Mesendoderm (in vitro differentiated cells): ENCODE measurements at regions not wholly inside any gene's neighbourhood (a gene's known extent, or its start where the extent isn't known, plus 50 kb on each side); places are given as distances from the start of the nearest gene placed in this dataset.
A peak's percentile ranks its signal among the peaks of the same experiment; 100 is the strongest.

Source experiments
- DNase-seq: peaks from one replicate; pipeline ENCODE4 v3.0.0; 2013
- H2AK5ac ChIP-seq: 2 replicates; pipeline ENCODE4 v1.6.1; 2013; ENCODE audit warnings: low read length, inconsistent platforms
- H2BK120ac ChIP-seq: 2 replicates; pipeline ENCODE4 v1.6.1; 2013; ENCODE audit warnings: low read depth, mild to moderate bottlenecking, low read length, moderate library complexity, mixed read lengths
- H2BK15ac ChIP-seq: replicated peaks from 2 replicates; pipeline ENCODE4 v1.6.1; 2013; ENCODE audit warnings: low read depth, mild to moderate bottlenecking, moderate library complexity
- H2BK5ac ChIP-seq: 2 replicates; pipeline ENCODE4 v1.6.1; 2013; ENCODE audit warnings: low read length, inconsistent platforms
- H3K18ac ChIP-seq: 2 replicates; pipeline ENCODE4 v1.6.1; 2013; ENCODE audit warnings: mild to moderate bottlenecking, low read length, mixed read lengths
- H3K23ac ChIP-seq: one replicate; pipeline ENCODE4 v1.6.1; 2013; ENCODE audit warnings: low read length
- H3K27ac ChIP-seq: 2 replicates; pipeline ENCODE4 v1.5.1; 2013; ENCODE audit warnings: low read depth, mild to moderate bottlenecking, inconsistent platforms, low read length, moderate library complexity
- H3K27me3 ChIP-seq: 2 replicates; pipeline ENCODE4 v1.6.1; 2013; ENCODE audit warnings: low read length, control low read depth, mild to moderate bottlenecking, inconsistent platforms; ENCODE audit not compliant: insufficient read depth, poor library complexity
- H3K36me3 ChIP-seq: 2 replicates; pipeline ENCODE4 v1.6.1; 2013; ENCODE audit warnings: low read length, inconsistent platforms; ENCODE audit not compliant: control insufficient read depth, insufficient read depth
- H3K4ac ChIP-seq: one replicate; pipeline ENCODE4 v1.6.1; 2013; ENCODE audit warnings: low read depth, mild to moderate bottlenecking, low read length, moderate library complexity
- H3K4me1 ChIP-seq: 2 replicates; pipeline ENCODE4 v1.6.1; 2013; ENCODE audit warnings: low read depth, low read length, inconsistent platforms; ENCODE audit not compliant: control insufficient read depth
- H3K4me2 ChIP-seq: 2 replicates; pipeline ENCODE4 v1.6.1; 2013; ENCODE audit warnings: low read length
- H3K4me3 ChIP-seq: 2 replicates; pipeline ENCODE4 v1.5.1; 2013; ENCODE audit warnings: mild to moderate bottlenecking, low read length
- H3K56ac ChIP-seq: one replicate; pipeline ENCODE4 v1.6.1; 2013; ENCODE audit warnings: low read length
- H3K79me1 ChIP-seq: 2 replicates; pipeline ENCODE4 v1.6.1; 2013; ENCODE audit warnings: low read length, inconsistent platforms
- H3K79me2 ChIP-seq: 2 replicates; pipeline ENCODE4 v1.6.1; 2013; ENCODE audit warnings: mild to moderate bottlenecking, low read length; ENCODE audit not compliant: control insufficient read depth, insufficient read depth
- H3K9ac ChIP-seq: 2 replicates; pipeline ENCODE4 v1.6.1; 2013; ENCODE audit warnings: low read length, inconsistent platforms
- H4K5ac ChIP-seq: one replicate; pipeline ENCODE4 v1.6.1; 2013; ENCODE audit warnings: low read length
- H4K8ac ChIP-seq: one replicate; pipeline ENCODE4 v1.6.1; 2013; ENCODE audit warnings: low read depth, mild to moderate bottlenecking, control low read depth, low read length, moderate library complexity
- WGBS: extraction: QIAGEN DNeasy Blood & Tissue Kit; methylation state at CpG from one replicate; pipeline ENCODE4 v1.1.7; 2013; ENCODE audit warnings: low lambda C conversion rate, missing lambda C conversion rate; ENCODE audit not compliant: insufficient coverage; ENCODE audit errors: extremely low coverage; 5-methylcytosine and 5-hydroxymethylcytosine counted together

DNA sequence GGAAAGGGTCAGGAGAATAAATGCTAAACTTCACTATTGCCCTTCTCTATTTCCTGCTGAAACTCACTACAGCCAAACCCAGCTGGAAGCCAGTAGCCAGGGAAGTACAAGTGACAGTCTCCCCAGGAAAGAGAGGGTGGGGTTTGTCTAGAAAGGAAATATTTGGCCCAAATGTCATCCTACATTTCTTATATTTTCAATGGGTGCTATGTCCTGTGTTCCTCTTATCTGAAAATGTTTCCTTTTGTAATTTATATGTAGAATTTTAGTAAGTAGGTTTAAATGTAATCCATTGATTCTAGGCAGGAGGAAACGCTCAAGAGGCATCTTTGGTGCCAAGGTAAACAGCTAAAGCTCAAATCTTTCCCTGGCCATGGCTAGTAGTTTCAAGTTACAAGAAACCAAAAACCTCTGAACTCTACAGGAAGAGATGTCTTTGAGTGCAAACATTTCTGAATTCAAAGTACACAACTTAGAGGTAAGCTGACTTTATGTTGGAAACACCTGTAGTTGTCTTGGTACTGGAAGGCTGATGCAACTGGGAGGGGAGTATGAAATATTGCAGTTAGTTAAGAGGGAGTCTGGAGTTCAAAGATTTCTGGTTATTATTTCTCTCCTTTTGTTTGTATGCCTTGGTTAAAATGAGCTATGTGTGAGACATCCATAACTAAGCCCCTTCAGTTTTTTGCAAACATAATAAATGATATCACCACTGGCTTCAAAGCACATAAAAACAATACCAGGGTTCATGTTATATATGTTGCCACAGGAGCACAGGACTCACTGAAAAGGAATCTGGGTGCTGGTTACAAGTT lies 356.1 kb upstream of the ZC3H15 start:
- Histone ChIP-seq H3K4me3 (no peak overlapping the region), H2BK120ac (no peak overlapping the region), H3K79me1 (no peaks in the 10 kb centered on the region), H3K27me3 (no peaks in the 10 kb centered on the region), H3K4me1 (no peaks in the 10 kb centered on the region), H3K4me2 (no peak overlapping the region), H2AK5ac (no peak overlapping the region), H3K9ac (no peak overlapping the region), H3K23ac (no peak overlapping the region), H3K4ac (no peak overlapping the region), H3K36me3 (no peaks in the 10 kb centered on the region), H2BK5ac (no peak overlapping the region), H4K8ac (no peak overlapping the region), H3K27ac (no peak overlapping the region), H3K79me2 (no peaks in the 10 kb centered on the region), H2BK15ac (no peak overlapping the region), H4K5ac (no peak overlapping the region), H3K56ac (no peak overlapping the region), H3K18ac (no peak overlapping the region)
- no CpG with 5 or more reads among the region's 1 CpG for WGBS
- peak; percentile 18 for DNase-seq

DNA sequence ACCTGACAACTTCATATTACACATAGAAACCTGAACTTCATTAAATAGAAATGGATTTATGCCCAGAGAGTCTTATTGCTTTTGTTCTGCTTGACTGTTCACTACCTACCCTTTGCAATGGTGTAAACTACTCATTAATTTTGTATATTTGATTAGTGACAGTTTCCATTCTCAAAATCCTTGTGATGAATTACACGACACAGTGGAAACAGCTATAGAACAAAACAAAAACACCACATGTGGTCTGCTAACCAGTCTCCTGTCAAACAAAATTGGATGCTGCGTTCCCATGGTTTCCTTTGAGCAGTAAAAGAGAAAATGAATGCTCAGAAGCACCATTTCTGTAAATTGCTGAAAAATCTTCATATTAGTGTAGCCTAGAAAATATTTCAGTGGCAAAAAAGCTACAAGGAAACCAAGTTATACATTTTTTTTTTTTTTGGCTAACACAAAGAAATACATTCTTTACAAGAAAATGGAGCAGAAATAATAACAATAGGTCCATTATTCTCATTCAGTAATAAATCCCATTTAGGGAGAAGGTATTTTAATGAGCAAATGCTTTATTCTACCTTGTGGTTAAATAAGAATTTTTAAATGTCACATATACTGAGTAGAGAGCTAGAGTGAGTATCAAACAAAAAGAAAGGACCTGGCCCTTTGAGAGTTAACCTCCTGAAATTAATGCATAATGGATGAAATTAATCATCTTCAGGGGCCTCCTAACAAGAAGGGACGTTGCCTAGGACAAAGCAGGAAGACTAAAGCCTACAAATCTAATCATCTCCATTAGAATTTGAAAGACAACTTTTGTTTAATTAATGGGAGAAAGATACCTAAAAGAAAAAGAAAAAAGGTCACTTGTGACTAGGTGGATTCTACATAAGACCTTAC lies 355.1 kb upstream of the ZC3H15 start:
- H3K9ac ChIP-seq, result no peak overlapping the region
- no peak overlapping the region for H4K8ac ChIP-seq
- no peaks in the 10 kb centered on the region for H3K4me1 ChIP-seq
- no peak overlapping the region for H4K5ac ChIP-seq
- H3K79me1 ChIP-seq, result no peaks in the 10 kb centered on the region
- no peaks in the 10 kb centered on the region for H3K27me3 ChIP-seq
- no peak overlapping the region for H3K4me2 ChIP-seq
- H3K4me3 ChIP-seq, result no peak overlapping the region
- WGBS, result no CpG with 5 or more reads among the region's 3 CpGs
- H2BK15ac ChIP-seq, result no peak overlapping the region
- no peak for DNase-seq
- H3K79me2 ChIP-seq, result no peaks in the 10 kb centered on the region
- H3K36me3 ChIP-seq, result no peaks in the 10 kb centered on the region
- H3K27ac ChIP-seq, result no peak overlapping the region
- no peak overlapping the region for H2BK120ac ChIP-seq
- no peak overlapping the region for H3K23ac ChIP-seq
- no peak overlapping the region for H3K4ac ChIP-seq
- H2AK5ac ChIP-seq, result no peak overlapping the region
- H3K56ac ChIP-seq, result no peak overlapping the region
- H3K18ac ChIP-seq, result no peak overlapping the region
- no peak overlapping the region for H2BK5ac ChIP-seq

GRCh38 chr2:186135686-186136085 lies 350.4 kb upstream of the ZC3H15 start:
- 100% methylated on average over 1 of the region's 1 CpG for WGBS
- no peak overlapping the region for H3K4ac ChIP-seq

DNA sequence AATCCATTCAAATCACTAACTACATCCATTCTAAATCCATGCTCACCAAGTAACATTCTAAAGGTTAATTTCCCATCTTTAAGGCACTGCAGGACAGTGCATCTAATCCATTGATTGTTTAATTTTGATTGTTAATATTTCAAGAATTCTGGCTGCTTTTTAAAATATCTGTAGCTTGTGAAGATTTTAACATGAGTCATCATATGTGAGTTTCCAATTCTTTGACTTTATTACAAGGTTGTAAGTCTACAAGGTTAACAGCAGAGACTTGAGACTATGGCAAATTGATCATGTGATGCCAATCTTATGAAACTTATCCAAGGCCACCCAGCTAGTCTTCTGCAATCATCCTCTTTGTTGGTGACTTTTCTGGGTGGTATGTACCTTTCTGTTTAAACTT lies 349.2 kb upstream of the ZC3H15 start:
- no peaks in the 10 kb centered on the region for H3K36me3 ChIP-seq
- no peak overlapping the region for H3K56ac ChIP-seq
- no peaks in the 10 kb centered on the region for H3K27me3 ChIP-seq
- H3K9ac ChIP-seq, result no peak overlapping the region
- no peak overlapping the region for H3K18ac ChIP-seq
- H2BK15ac ChIP-seq, result no peak overlapping the region
- H3K79me1 ChIP-seq, result no peaks in the 10 kb centered on the region
- no peak overlapping the region for H2BK120ac ChIP-seq
- H3K23ac ChIP-seq, result no peak overlapping the region
- H3K27ac ChIP-seq, result no peak overlapping the region
- no peak overlapping the region for H3K4me2 ChIP-seq
- no peak overlapping the region for H4K8ac ChIP-seq
- DNase-seq, result no peak
- H3K4me1 ChIP-seq, result no peaks in the 10 kb centered on the region
- no peak overlapping the region for H2BK5ac ChIP-seq
- H3K4me3 ChIP-seq, result no peak overlapping the region
- no peak overlapping the region for H4K5ac ChIP-seq
- no peak overlapping the region for H3K4ac ChIP-seq
- no peak overlapping the region for H2AK5ac ChIP-seq
- no peaks in the 10 kb centered on the region for H3K79me2 ChIP-seq

More at GRCh38 chr2:186135686-186136085, 350.4 kb upstream of the ZC3H15 start:
- no peak overlapping the region for H3K9ac ChIP-seq
- no peaks in the 10 kb centered on the region for H3K36me3 ChIP-seq
- H2BK5ac ChIP-seq, result no peak overlapping the region
- DNase-seq, result no peak
- no peak overlapping the region for H3K27ac ChIP-seq
- H3K23ac ChIP-seq, result no peak overlapping the region
- H2AK5ac ChIP-seq, result no peak overlapping the region
- no peak overlapping the region for H3K56ac ChIP-seq
- no peak overlapping the region for H3K4me3 ChIP-seq
- no peak overlapping the region for H2BK120ac ChIP-seq
- no peak overlapping the region for H3K4me2 ChIP-seq
- H4K8ac ChIP-seq, result no peak overlapping the region
- H2BK15ac ChIP-seq, result no peak overlapping the region
- H3K79me1 ChIP-seq, result no peaks in the 10 kb centered on the region
- no peaks in the 10 kb centered on the region for H3K27me3 ChIP-seq
- H3K79me2 ChIP-seq, result no peaks in the 10 kb centered on the region
- no peak overlapping the region for H3K18ac ChIP-seq
- no peaks in the 10 kb centered on the region for H3K4me1 ChIP-seq
- no peak overlapping the region for H4K5ac ChIP-seq

DNA sequence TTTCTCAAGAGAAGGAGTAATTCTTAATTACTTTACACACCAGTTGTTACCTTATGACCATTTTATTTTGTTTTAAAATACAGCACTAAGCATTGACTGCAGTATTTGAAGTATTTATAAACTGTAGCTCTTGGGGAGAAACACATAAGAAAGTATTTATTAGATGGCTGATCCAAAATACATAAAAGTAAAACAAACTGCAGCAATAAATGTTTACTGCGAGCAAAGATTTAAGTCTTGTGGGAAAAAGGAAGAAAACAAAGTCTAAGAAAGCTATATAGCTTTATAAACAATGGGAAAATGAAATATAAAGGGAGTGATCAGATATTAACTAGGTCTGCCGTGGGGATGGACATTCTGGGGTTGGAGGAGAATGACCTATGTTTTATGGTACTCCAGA lies 347.2 kb upstream of the ZC3H15 start:
- WGBS, result no CpG with 5 or more reads among the region's 2 CpGs

More for the DNA sequence above, 347.2 kb upstream of the ZC3H15 start:
- H2BK5ac ChIP-seq, result no peak overlapping the region
- H3K79me1 ChIP-seq, result no peaks in the 10 kb centered on the region
- H3K36me3 ChIP-seq, result no peaks in the 10 kb centered on the region
- DNase-seq, result no peak
- H2BK15ac ChIP-seq, result no peak overlapping the region
- no peak overlapping the region for H3K4me2 ChIP-seq
- no peak overlapping the region for H3K23ac ChIP-seq
- H3K9ac ChIP-seq, result no peak overlapping the region
- H3K4ac ChIP-seq, result no peak overlapping the region
- no peak overlapping the region for H3K27ac ChIP-seq
- no peak overlapping the region for H4K5ac ChIP-seq
- no peaks in the 10 kb centered on the region for H3K4me1 ChIP-seq
- no peak overlapping the region for H4K8ac ChIP-seq
- H3K18ac ChIP-seq, result no peak overlapping the region
- no peak overlapping the region for H3K4me3 ChIP-seq
- no peaks in the 10 kb centered on the region for H3K27me3 ChIP-seq
- H2BK120ac ChIP-seq, result no peak overlapping the region
- H2AK5ac ChIP-seq, result no peak overlapping the region
- no peaks in the 10 kb centered on the region for H3K79me2 ChIP-seq
- H3K56ac ChIP-seq, result no peak overlapping the region
